Mucosa of descending colon (tissue), 3 donors: ENCODE measurements at regions not wholly inside any gene's neighbourhood (a gene's known extent, or its start where the extent isn't known, plus 50 kb on each side); places are given as distances from the start of the nearest gene placed in this dataset.

Experiments
- ATAC-seq: fragments of 200-7000 bp; cut with Tn5 transposase; one replicate; pipeline ENCODE4 v1.9.1; 2020; ENCODE audit warnings: mild to moderate bottlenecking, moderate library complexity
- DNase-seq, 3 donors: peaks; one replicate each; pipeline ENCODE4 v3.0.0-alpha.2; 2020
- H3K36me3 ChIP-seq: fragments of 200-600 bp; one replicate; pipeline ENCODE4 v1.8.0; 2021; ENCODE audit warnings: low read depth, mild to moderate bottlenecking
- H3K4me1 ChIP-seq: fragments of 200-600 bp; one replicate; pipeline ENCODE4 v1.8.0; 2021; ENCODE audit warnings: low read depth, mild to moderate bottlenecking
- H3K4me3 ChIP-seq: fragments of 200-600 bp; one replicate; pipeline ENCODE4 v1.8.0; 2021; ENCODE audit warnings: mild to moderate bottlenecking
- H3K9me3 ChIP-seq: fragments of 200-600 bp; one replicate; pipeline ENCODE4 v1.8.0; 2021; ENCODE audit warnings: mild to moderate bottlenecking
- CTCF ChIP-seq: fragments of 200-600 bp; IDR thresholded peaks from one replicate; pipeline ENCODE4 v1.8.0; 2022; ENCODE audit warnings: antibody characterized with exemption, mild to moderate bottlenecking
- intact Hi-C, 2 donors: fragments of 100-400 bp; cut with DNase I in 1 of 2; cut with micrococcal nuclease in 1 of 2; formaldehyde crosslinking; loops; one replicate each; pipeline versions ENCODE4 v1.11.0 to v1.11.1; 2022; cut with DNase I, micrococcal nuclease
- donor health status: DM: no; HTN: no; CAD: no; lungs with moderate emphysema.
- donor health status: DM: no; HTN: no; CAD: no.
- donor health status: DM: no; HTN: yes; CAD: no.

GRCh38 chrX:45716750-45717149 lies 516.1 kb upstream of the DIPK2B start:
- intact Hi-C loops: no loop called here
- TF ChIP-seq CTCF: no peak
- ATAC-seq (peak; percentile 83), DNase-seq (peak in 2 of 3 donors; percentile 27 to 33)
- no peaks in the 10 kb centered on the region for H3K9me3 ChIP-seq
- H3K36me3 ChIP-seq: no peaks in the 10 kb centered on the region
- H3K4me3 ChIP-seq: no peak overlapping the region
- peaks cover 2% of the 10 kb centered on the region for H3K4me1 ChIP-seq

- no peak for DNase-seq
- Histone ChIP-seq H3K4me3 (no peak overlapping the region), H3K9me3 (no peaks in the 10 kb centered on the region), H3K36me3 (no peaks in the 10 kb centered on the region), H3K4me1 (peaks cover 2% of the 10 kb centered on the region)
- ATAC-seq: no peak
- TF ChIP-seq CTCF: no peak
- intact Hi-C loops: no loop called here
Measured at GRCh38 chrX:45715748-45716147, 515.1 kb upstream of the DIPK2B start.

GRCh38 chrX:45714866-45715265 lies 514.2 kb upstream of the DIPK2B start:
- peak in 1 of 3 donors; percentile 19 for DNase-seq
- intact Hi-C loops: no loop called here
- peak; percentile 87 for ATAC-seq
- Histone ChIP-seq H3K9me3 (no peaks in the 10 kb centered on the region), H3K4me3 (no peak overlapping the region), H3K4me1 (peaks cover 2% of the 10 kb centered on the region), H3K36me3 (no peaks in the 10 kb centered on the region)
- no peak for TF ChIP-seq CTCF

- intact Hi-C loops: no loop called here
- H3K4me1 ChIP-seq: peaks cover 2% of the 10 kb centered on the region
- no peaks in the 10 kb centered on the region for H3K9me3 ChIP-seq
- no peak overlapping the region for H3K4me3 ChIP-seq
- no peaks in the 10 kb centered on the region for H3K36me3 ChIP-seq
- no peak for TF ChIP-seq CTCF
- ATAC-seq: no peak
- no peak for DNase-seq
Measured at GRCh38 chrX:45712067-45712466, 511.4 kb upstream of the DIPK2B start.

GRCh38 chrX:45711231-45711630 lies 510.6 kb upstream of the DIPK2B start:
- Histone ChIP-seq H3K4me1 (peaks cover 2% of the 10 kb centered on the region), H3K4me3 (no peak overlapping the region), H3K36me3 (no peaks in the 10 kb centered on the region), H3K9me3 (no peaks in the 10 kb centered on the region)
- no peak for ATAC-seq
- intact Hi-C loops: no loop called here
- no peak for DNase-seq
- TF ChIP-seq CTCF: no peak

- ATAC-seq (no peak), DNase-seq (no peak)
- Histone ChIP-seq H3K9me3 (no peaks in the 10 kb centered on the region), H3K4me3 (no peak overlapping the region), H3K36me3 (no peaks in the 10 kb centered on the region), H3K4me1 (peaks cover 2% of the 10 kb centered on the region)
- TF ChIP-seq CTCF: no peak
- intact Hi-C loops: no loop called here
Measured at GRCh38 chrX:45710081-45710801, 509.6 kb upstream of the DIPK2B start.
